Tibial artery (tissue), 4 donors: ENCODE measurements at regions not wholly inside any gene's neighbourhood (a gene's known extent, or its start where the extent isn't known, plus 50 kb on each side); places are given as distances from the start of the nearest gene placed in this dataset.

Experiments used
- DNase-seq, 2 donors: peaks; one replicate each; pipeline ENCODE4 v3.0.0-alpha.2; 2019
- H3K27ac ChIP-seq, 2 donors: fragments of 200-600 bp; sonication (generic) in 1 of 2; 1 replicate in 1 of 2; 2 replicates in 1 of 2; pipeline ENCODE4 v1.5.1; 2018 to 2019; ENCODE audit warnings: mild to moderate bottlenecking in 1 of 2
- H3K27me3 ChIP-seq, 2 donors: fragments of 200-600 bp; sonication (generic) in 1 of 2; one replicate each; pipeline versions ENCODE4 v1.5.1 to v1.6.0; 2016 to 2019
- H3K36me3 ChIP-seq, 3 donors: fragments of 200-600 bp; sonication (generic) in 2 of 3; one replicate each; pipeline ENCODE4 v1.5.1; 2016 to 2019; ENCODE audit warnings: mild to moderate bottlenecking in 2 of 3
- H3K4me1 ChIP-seq, 4 donors: fragments of 200-600 bp; sonication (generic) in 2 of 4; 1 replicate in 3 of 4; 2 replicates in 1 of 4; pipeline ENCODE4 v1.5.1; 2016 to 2019
- H3K4me3 ChIP-seq, 2 donors: fragments of 200-600 bp; sonication (generic) in 1 of 2; 1 replicate in 1 of 2; 2 replicates in 1 of 2; pipeline ENCODE4 v1.5.1; 2018 to 2019; ENCODE audit warnings: mild to moderate bottlenecking in 2 of 2
- H3K9me3 ChIP-seq, 3 donors: fragments of 200-600 bp; sonication (generic) in 1 of 3; one replicate each; pipeline ENCODE4 v1.5.1; 2016 to 2019
- CTCF ChIP-seq, 2 experiments: fragments of 200-600 bp in 1 of 2; fragments of 450-650 bp in 1 of 2; IDR thresholded peaks; one replicate each; pipeline ENCODE4 v1.5.1; 2017 to 2019; ENCODE audit warnings: antibody characterized with exemption in 2 of 2, mild to moderate bottlenecking in 1 of 2, moderate library complexity in 1 of 2
- intact Hi-C: fragments of 100-400 bp; cut with DNase I; formaldehyde crosslinking; loops from one replicate; pipeline ENCODE4 v1.15.0; 2023; ENCODE audit warnings: low total_unique reads

GRCh38 chr1:234778221-234779159 is 168.5 kb upstream of the IRF2BP2 start:
- Histone ChIP-seq H3K4me3 (no peak overlapping the region), H3K36me3 (no peaks in the 10 kb centered on the region), H3K4me1 (no peaks in the 10 kb centered on the region), H3K27me3 (peaks cover 0 to 66% of the 10 kb centered on the region in 2 donors), H3K27ac (no peak overlapping the region), H3K9me3 (no peaks in the 10 kb centered on the region)
- TF ChIP-seq CTCF (IDR thresholded peaks at IDR 0.05) = no peak
- intact Hi-C loops = no loop called here
- peak in 1 of 2 donors; percentile 68 for DNase-seq

DNA sequence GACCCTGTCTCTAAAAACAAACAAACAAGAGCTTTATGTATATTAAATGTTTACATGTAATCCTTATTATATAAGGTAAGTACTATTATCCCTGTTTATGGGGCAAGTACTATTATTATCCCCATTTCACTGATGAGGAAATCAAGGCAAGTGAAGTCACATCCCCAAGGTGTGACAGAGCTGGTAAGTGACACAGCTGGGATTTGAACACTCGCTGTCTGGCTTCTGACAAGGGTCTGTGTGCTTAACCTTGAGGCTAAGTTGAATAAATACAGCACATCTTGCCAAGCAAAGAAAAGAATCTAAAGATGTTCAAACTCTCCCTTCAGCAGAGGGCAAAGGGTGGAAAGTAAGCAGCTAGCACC is 167.9 kb upstream of the IRF2BP2 start:
- Histone ChIP-seq H3K4me1 (peaks cover 0 to under 1% (median 0%) of the 10 kb centered on the region in 4 donors), H3K27me3 (peaks cover 0 to 62% of the 10 kb centered on the region in 2 donors), H3K4me3 (no peak overlapping the region), H3K9me3 (no peaks in the 10 kb centered on the region), H3K27ac (no peak overlapping the region), H3K36me3 (no peaks in the 10 kb centered on the region)
- TF ChIP-seq CTCF (IDR thresholded peaks at IDR 0.05) = no peak
- intact Hi-C loops = no loop called here
- DNase-seq = no peak

GRCh38 chr1:234776876-234777855 is 167.2 kb upstream of the IRF2BP2 start:
- Histone ChIP-seq H3K4me3 (no peak overlapping the region), H3K27me3 (peaks cover 0 to 56% of the 10 kb centered on the region in 2 donors), H3K9me3 (no peaks in the 10 kb centered on the region), H3K4me1 (peaks cover 0 to 7% (median under 1%) of the 10 kb centered on the region in 4 donors), H3K27ac (no peak overlapping the region), H3K36me3 (no peaks in the 10 kb centered on the region)
- DNase-seq = no peak
- TF ChIP-seq CTCF (IDR thresholded peaks at IDR 0.05) = no peak
- intact Hi-C loops = no loop called here

DNA sequence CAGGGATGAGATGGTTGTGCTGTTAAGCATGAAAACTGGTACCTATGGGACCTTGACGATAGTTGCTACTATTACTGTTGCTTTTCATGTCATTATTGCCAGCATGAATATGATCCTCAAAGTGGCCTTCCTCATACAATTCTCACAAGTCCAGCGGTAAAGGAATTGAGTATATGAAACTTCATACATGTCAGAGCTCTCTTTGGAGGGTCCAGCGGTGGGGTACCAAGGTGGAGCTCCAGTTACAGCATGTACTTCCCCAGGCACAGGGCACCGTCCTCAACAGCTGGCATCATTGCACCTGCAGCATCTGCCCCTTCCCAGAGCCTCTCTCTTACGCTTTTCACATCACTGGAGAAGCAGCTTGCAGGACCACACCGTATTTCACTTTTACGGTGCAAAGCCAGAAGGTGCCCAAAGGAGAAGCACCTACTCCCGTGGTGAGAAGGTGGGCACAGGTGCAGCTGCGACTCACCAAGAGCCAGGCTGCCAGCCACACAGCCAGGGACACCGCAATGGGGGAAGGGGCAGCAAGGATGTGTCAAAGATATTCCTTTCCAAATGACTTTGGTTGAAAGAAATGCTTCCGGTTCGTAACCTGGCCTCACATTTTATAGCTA is 166.4 kb upstream of the IRF2BP2 start:
- TF ChIP-seq CTCF (IDR thresholded peaks at IDR 0.05) = no peak
- no peaks in the 10 kb centered on the region for H3K36me3 ChIP-seq
- peaks cover 0 to 15% (median 6%) of the 10 kb centered on the region in 4 donors for H3K4me1 ChIP-seq
- intact Hi-C loops = no loop called here
- H3K27ac ChIP-seq = no peak overlapping the region
- H3K27me3 ChIP-seq = peaks cover 0 to 48% of the 10 kb centered on the region in 2 donors
- H3K4me3 ChIP-seq = no peak overlapping the region
- DNase-seq = no peak
- no peaks in the 10 kb centered on the region for H3K9me3 ChIP-seq
